ENCODE measurements at regions not wholly inside any gene's neighbourhood (a gene's known extent, or its start where the extent isn't known, plus 50 kb on each side); places are given as distances from the start of the nearest gene placed in this dataset.

- no peak for DNase-seq (ENCODE audit: low read depth)
- no peak overlapping the region for H3K4me3 ChIP-seq (ENCODE audit: low read depth, low read length)
- no peak for TF ChIP-seq CTCF (IDR thresholded peaks at IDR 0.05; ENCODE audit: control insufficient read depth, extremely low read depth, insufficient read depth)
These were observed 252.7 kb downstream of the NR4A2 start for GRCh38 chr2:156079845-156080244.

- TF ChIP-seq CTCF (IDR thresholded peaks at IDR 0.05; ENCODE audit: control insufficient read depth, extremely low read depth, insufficient read depth) = no peak
- DNase-seq (ENCODE audit: low read depth) = no peak
- H3K4me3 ChIP-seq (ENCODE audit: low read depth, low read length) = no peak overlapping the region
These were observed 255.3 kb downstream of the NR4A2 start for GRCh38 chr2:156077041-156077742.

GRCh38 chr2:156065912-156066311 lies 266.6 kb downstream of the NR4A2 start:
- DNase-seq (ENCODE audit: low read depth) = no peak
- TF ChIP-seq CTCF (IDR thresholded peaks at IDR 0.05; ENCODE audit: control insufficient read depth, extremely low read depth, insufficient read depth) = no peak
- no peak overlapping the region for H3K4me3 ChIP-seq (ENCODE audit: low read depth, low read length)

- no peak for TF ChIP-seq CTCF (IDR thresholded peaks at IDR 0.05; ENCODE audit: control insufficient read depth, extremely low read depth, insufficient read depth)
- peak; percentile 10 for DNase-seq (ENCODE audit: low read depth)
- no peak overlapping the region for H3K4me3 ChIP-seq (ENCODE audit: low read depth, low read length)
These were observed 268.0 kb downstream of the NR4A2 start for GRCh38 chr2:156064540-156064939.

- DNase-seq (ENCODE audit: low read depth) = no peak
- TF ChIP-seq CTCF (IDR thresholded peaks at IDR 0.05; ENCODE audit: control insufficient read depth, extremely low read depth, insufficient read depth) = no peak
- no peak overlapping the region for H3K4me3 ChIP-seq (ENCODE audit: low read depth, low read length)
These were observed 274.9 kb downstream of the NR4A2 start for GRCh38 chr2:156057647-156058046.

- no peak for DNase-seq (ENCODE audit: low read depth)
- TF ChIP-seq CTCF (IDR thresholded peaks at IDR 0.05; ENCODE audit: control insufficient read depth, extremely low read depth, insufficient read depth) = no peak
- no peak overlapping the region for H3K4me3 ChIP-seq (ENCODE audit: low read depth, low read length)
These were observed 277.5 kb downstream of the NR4A2 start for GRCh38 chr2:156054983-156055382.

GRCh38 chr2:156046900-156047299 lies 285.6 kb downstream of the NR4A2 start:
- no peak overlapping the region for H3K4me3 ChIP-seq (ENCODE audit: low read depth, low read length)
- DNase-seq (ENCODE audit: low read depth) = no peak
- TF ChIP-seq CTCF (IDR thresholded peaks at IDR 0.05; ENCODE audit: control insufficient read depth, extremely low read depth, insufficient read depth) = no peak

Measured in LNCaP clone FGC (cell line).